ENCODE measurements at regions not wholly inside any gene's neighbourhood (a gene's known extent, or its start where the extent isn't known, plus 50 kb on each side); places are given as distances from the start of the nearest gene placed in this dataset.

GRCh38 chr4:116512552-116512951 lies 572.8 kb downstream of the TRAM1L1 start:
- ChIA-PET POLR2A (no interaction called here), CTCF (no interaction called here)
- TF ChIP-seq, protein P1, sequence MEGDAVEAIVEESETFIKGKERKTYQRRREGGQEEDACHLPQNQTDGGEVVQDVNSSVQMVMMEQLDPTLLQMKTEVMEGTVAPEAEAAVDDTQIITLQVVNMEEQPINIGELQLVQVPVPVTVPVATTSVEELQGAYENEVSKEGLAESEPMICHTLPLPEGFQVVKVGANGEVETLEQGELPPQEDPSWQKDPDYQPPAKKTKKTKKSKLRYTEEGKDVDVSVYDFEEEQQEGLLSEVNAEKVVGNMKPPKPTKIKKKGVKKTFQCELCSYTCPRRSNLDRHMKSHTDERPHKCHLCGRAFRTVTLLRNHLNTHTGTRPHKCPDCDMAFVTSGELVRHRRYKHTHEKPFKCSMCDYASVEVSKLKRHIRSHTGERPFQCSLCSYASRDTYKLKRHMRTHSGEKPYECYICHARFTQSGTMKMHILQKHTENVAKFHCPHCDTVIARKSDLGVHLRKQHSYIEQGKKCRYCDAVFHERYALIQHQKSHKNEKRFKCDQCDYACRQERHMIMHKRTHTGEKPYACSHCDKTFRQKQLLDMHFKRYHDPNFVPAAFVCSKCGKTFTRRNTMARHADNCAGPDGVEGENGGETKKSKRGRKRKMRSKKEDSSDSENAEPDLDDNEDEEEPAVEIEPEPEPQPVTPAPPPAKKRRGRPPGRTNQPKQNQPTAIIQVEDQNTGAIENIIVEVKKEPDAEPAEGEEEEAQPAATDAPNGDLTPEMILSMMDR (IDR thresholded peaks at IDR 0.05): no peak
- H3K9me3 ChIP-seq (ENCODE audit: control insufficient read depth in 1 of 2, insufficient read depth in 1 of 2, low read length in 2 of 2): peaks cover 0 to 5% of the 10 kb centered on the region in 2 experiments
- Mint-ChIP-seq H3K27me3 (no peaks in the 10 kb centered on the region), H3K9me3 (peaks cover 7% of the 10 kb centered on the region), H3K4me3 (no peak overlapping the region), H3K4me1 (ENCODE audit: low read depth) (no peaks in the 10 kb centered on the region), H3K36me3 (ENCODE audit: low read depth) (no peaks in the 10 kb centered on the region), H3K27ac (no peak overlapping the region)
- H3K4me3 ChIP-seq (ENCODE audit: low read length): no peak overlapping the region
- DNase-seq (no peak), ATAC-seq (ENCODE audit: poor library complexity) (no peak)
- H3K36me3 ChIP-seq (ENCODE audit: insufficient read depth, low read length): no peaks in the 10 kb centered on the region
- intact Hi-C loops (cut with DNase I, micrococcal nuclease): no loop called here
- H3K4me1 ChIP-seq (ENCODE audit: insufficient read depth, low read length): no peaks in the 10 kb centered on the region
- no peak overlapping the region for H3K27ac ChIP-seq (ENCODE audit: low read depth in 1 of 2, low read length in 2 of 2)
- no peaks in the 10 kb centered on the region for H3K27me3 ChIP-seq (ENCODE audit: control insufficient read depth in 1 of 2, insufficient read depth in 2 of 2, low read length in 2 of 2)

DNA sequence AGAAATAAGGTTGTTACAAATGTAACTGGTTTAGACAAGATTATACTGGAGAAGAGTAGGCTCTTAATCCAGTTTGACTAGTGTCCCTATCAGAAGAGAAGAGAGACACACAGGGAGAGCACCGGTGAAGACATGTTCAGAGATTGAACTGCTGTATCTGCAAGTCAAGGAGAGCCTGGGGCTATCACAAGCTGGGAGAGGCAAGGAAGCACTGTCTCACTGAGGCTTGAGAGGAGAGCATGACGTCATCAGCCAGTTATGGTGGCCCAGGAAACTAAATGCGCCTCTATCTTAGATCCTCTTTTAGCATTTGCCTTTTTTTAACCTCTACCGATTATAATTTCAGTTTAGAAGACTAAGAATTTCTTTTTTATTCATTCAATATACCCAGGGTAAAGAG lies 583.4 kb downstream of the TRAM1L1 start:
- Mint-ChIP-seq H3K27ac (no peak overlapping the region), H3K27me3 (no peaks in the 10 kb centered on the region), H3K4me3 (no peak overlapping the region), H3K9me3 (peaks cover 2% of the 10 kb centered on the region), H3K36me3 (ENCODE audit: low read depth) (no peaks in the 10 kb centered on the region), H3K4me1 (ENCODE audit: low read depth) (no peaks in the 10 kb centered on the region)
- Histone ChIP-seq H3K9me3 (ENCODE audit: control insufficient read depth in 1 of 2, insufficient read depth in 1 of 2, low read length in 2 of 2) (no peaks in the 10 kb centered on the region), H3K27me3 (ENCODE audit: control insufficient read depth in 1 of 2, insufficient read depth in 2 of 2, low read length in 2 of 2) (no peaks in the 10 kb centered on the region), H3K36me3 (ENCODE audit: insufficient read depth, low read length) (no peaks in the 10 kb centered on the region), H3K4me3 (ENCODE audit: low read length) (no peak overlapping the region), H3K4me1 (ENCODE audit: insufficient read depth, low read length) (no peaks in the 10 kb centered on the region), H3K27ac (ENCODE audit: low read depth in 1 of 2, low read length in 2 of 2) (no peak overlapping the region)
- TF ChIP-seq, protein P1 (IDR thresholded peaks at IDR 0.05): no peak
- DNase-seq (no peak), ATAC-seq (ENCODE audit: poor library complexity) (no peak)
- ChIA-PET CTCF (no interaction called here), POLR2A (no interaction called here)
- intact Hi-C loops (cut with DNase I, micrococcal nuclease): no loop called here

GRCh38 chr4:116500225-116500624 lies 585.2 kb downstream of the TRAM1L1 start:
- Histone ChIP-seq H3K27me3 (ENCODE audit: control insufficient read depth in 1 of 2, insufficient read depth in 2 of 2, low read length in 2 of 2) (no peaks in the 10 kb centered on the region), H3K36me3 (ENCODE audit: insufficient read depth, low read length) (no peaks in the 10 kb centered on the region), H3K4me3 (ENCODE audit: low read length) (no peak overlapping the region), H3K9me3 (ENCODE audit: control insufficient read depth in 1 of 2, insufficient read depth in 1 of 2, low read length in 2 of 2) (no peaks in the 10 kb centered on the region), H3K4me1 (ENCODE audit: insufficient read depth, low read length) (no peaks in the 10 kb centered on the region), H3K27ac (ENCODE audit: low read depth in 1 of 2, low read length in 2 of 2) (no peak overlapping the region)
- ATAC-seq (ENCODE audit: poor library complexity) (no peak), DNase-seq (no peak)
- intact Hi-C loops (cut with DNase I, micrococcal nuclease): no loop called here
- TF ChIP-seq, protein P1 (IDR thresholded peaks at IDR 0.05): no peak
- Mint-ChIP-seq H3K9me3 (peaks cover 2% of the 10 kb centered on the region), H3K27ac (no peak overlapping the region), H3K36me3 (ENCODE audit: low read depth) (no peaks in the 10 kb centered on the region), H3K4me3 (no peak overlapping the region), H3K4me1 (ENCODE audit: low read depth) (no peaks in the 10 kb centered on the region), H3K27me3 (no peaks in the 10 kb centered on the region)
- CTCF ChIA-PET: no interaction called here
- POLR2A ChIA-PET: no interaction called here
